GM13977 (cell line): ENCODE measurements at regions not wholly inside any gene's neighbourhood (a gene's known extent, or its start where the extent isn't known, plus 50 kb on each side); places are given as distances from the start of the nearest gene placed in this dataset.

Experiments used
- DNase-seq: peaks from one replicate; pipeline ENCODE4 v3.0.0; 2012; ENCODE audit warnings: low spot score
- in situ Hi-C: fragments of 300-500 bp; cut with MboI; formaldehyde crosslinking; loops from one replicate; pipeline ENCODE4 v1.12.0; 2022; ENCODE audit warnings: low sequenced_read_pairs, low pct_unique_long_range_greater_than_20kb, mixed read lengths, inconsistent platforms; ENCODE audit not compliant: unreplicated experiment
- TF ChIP-seq, protein P1 (sequence below): IDR thresholded peaks from 2 replicates; pipeline ENCODE4 v1.5.1; 2012; ENCODE audit warnings: mild to moderate bottlenecking, control low read depth; ENCODE audit not compliant: insufficient read depth; ENCODE audit errors: extremely low read depth, missing control alignments

DNA sequence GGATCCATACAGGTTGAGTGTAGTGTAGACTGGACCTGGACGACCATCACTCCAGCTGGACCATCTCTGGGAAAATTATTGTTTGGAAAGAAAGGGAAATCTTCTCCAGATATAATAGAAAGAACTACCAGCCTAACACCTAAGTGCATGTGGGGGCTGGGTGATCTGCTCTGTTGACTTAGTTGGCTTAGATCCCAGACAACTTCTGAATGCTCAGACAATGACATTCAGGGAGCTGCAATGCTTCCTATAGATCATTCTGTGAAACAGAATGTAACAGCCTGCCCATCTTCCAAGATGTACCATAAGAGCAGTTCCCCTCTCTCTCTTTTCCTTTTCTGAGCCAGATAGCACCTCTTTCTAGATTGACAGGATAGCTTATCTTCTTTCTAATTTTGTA is 572.8 kb upstream of the STXBP6 start:
- TF ChIP-seq, protein P1, sequence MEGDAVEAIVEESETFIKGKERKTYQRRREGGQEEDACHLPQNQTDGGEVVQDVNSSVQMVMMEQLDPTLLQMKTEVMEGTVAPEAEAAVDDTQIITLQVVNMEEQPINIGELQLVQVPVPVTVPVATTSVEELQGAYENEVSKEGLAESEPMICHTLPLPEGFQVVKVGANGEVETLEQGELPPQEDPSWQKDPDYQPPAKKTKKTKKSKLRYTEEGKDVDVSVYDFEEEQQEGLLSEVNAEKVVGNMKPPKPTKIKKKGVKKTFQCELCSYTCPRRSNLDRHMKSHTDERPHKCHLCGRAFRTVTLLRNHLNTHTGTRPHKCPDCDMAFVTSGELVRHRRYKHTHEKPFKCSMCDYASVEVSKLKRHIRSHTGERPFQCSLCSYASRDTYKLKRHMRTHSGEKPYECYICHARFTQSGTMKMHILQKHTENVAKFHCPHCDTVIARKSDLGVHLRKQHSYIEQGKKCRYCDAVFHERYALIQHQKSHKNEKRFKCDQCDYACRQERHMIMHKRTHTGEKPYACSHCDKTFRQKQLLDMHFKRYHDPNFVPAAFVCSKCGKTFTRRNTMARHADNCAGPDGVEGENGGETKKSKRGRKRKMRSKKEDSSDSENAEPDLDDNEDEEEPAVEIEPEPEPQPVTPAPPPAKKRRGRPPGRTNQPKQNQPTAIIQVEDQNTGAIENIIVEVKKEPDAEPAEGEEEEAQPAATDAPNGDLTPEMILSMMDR = no peak
- in situ Hi-C loops = no loop called here
- DNase-seq = no peak

DNA sequence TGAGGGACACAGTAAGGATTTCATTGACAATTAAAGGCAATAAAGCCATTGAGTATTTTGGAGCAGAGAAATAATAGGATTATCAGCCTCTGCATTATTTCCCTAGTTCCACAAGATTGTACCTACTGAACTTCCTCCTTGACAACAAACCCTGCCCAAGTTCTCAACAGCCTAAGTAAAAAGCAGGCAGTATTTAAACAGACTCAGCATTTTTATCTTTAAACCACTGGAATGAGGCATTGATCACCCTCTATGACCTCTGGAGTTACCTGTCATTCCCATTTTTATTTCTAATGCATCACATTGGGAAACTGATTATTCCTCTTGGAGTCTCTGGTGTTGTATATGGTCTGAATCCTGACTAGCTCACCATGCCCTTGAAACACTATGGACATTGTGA is 570.6 kb upstream of the STXBP6 start:
- TF ChIP-seq, protein P1 = no peak
- DNase-seq = no peak
- in situ Hi-C loops = no loop called here

DNA sequence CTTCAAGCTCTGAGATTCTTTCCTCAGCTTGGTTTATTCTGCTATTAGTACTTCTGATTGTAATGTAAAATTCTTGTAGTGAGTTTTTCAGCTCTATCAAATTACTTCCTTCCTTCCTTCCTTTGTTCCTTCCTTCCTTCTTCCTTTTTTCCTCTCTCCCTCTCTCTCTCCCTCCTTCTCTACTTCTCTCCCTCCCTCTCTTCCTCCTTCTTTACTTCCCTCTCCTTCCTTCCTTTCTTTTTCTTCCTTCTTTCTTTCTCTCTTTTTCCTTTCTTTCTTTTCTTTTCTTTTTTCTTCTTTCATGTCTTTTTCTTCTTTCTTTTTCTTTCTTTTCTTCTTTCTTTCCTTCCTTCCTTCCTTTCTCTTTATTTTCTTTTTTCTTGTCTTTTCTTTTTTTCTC is 565.2 kb upstream of the STXBP6 start:
- in situ Hi-C loops = no loop called here
- TF ChIP-seq, protein P1 = no peak
- DNase-seq = no peak

DNA sequence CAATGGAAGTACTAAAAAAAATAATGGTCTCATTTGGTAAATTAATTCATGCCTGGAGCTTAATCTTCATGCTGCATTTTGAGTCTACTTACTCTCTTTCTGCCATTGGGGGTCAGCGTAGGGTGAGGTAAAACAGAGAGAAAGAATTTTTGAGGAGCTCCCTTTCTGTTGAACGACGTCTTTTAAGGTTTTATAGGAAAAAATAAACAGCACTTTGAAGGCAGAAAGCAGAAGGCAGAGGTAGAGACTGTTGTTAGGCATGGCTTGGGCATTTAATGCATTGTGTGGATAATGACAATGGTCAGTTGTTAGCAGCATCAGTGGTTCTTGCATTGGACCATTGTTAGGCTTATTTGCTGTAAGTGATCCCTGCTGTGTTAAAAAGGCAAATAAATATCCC is 557.2 kb upstream of the STXBP6 start:
- in situ Hi-C loops = no loop called here
- DNase-seq = no peak
- TF ChIP-seq, protein P1 = no peak

DNA sequence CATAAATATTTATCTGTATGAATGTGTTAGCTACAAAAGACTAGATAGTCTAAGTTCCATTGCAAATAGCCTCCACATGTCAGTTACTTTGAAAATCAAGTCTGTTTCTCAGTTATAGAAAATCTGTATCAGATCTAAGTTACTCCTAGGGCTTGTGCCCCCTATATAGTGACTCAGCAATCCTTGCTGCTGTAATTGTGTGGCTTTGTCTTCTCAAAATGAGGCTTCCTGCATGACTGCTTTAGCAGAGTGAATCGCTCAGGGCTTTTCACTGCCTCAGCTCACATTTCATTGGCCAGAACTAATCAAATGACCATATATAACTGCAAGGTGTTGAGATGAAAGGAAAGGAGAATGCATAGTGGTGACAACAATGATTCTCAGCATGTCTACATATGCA is 552.2 kb upstream of the STXBP6 start:
- TF ChIP-seq, protein P1 = no peak

DNA sequence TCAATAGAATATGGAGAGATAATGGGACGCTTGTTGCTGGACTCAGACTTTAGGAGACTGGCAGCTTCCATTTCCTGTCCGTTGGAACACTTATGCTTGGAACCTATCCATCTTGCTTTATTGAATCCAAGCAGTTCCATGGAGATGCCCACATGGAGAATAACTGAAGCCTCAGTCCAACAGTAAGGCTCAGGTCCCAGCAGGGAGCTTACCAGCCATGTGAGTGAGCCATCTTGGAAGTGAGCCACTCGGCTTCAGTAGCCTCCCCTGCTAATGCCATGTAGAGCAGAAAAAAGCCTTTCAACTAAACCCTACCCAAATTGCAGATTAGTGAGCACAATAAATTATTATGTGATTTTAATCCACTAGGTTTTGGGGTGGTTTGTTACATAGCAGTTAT is 538.8 kb upstream of the STXBP6 start:
- TF ChIP-seq, protein P1 = no peak
- in situ Hi-C loops = no loop called here
- no peak for DNase-seq

More for the DNA sequence above, 552.2 kb upstream of the STXBP6 start:
- DNase-seq = no peak
- in situ Hi-C loops = no loop called here
